OCI-LY1 (cell line): ENCODE measurements at regions not wholly inside any gene's neighbourhood (a gene's known extent, or its start where the extent isn't known, plus 50 kb on each side); places are given as distances from the start of the nearest gene placed in this dataset.

Source experiments
- H2AFZ ChIP-seq: fragments of 200-600 bp; sonication (generic), shearing (Covaris generic); 2 replicates; pipeline ENCODE4 v1.6.0; 2014; ENCODE audit warnings: antibody characterized with exemption, mild to moderate bottlenecking, low read length
- H3F3A ChIP-seq: fragments of 200-600 bp; sonication (generic), shearing (Covaris generic); 2 replicates; pipeline ENCODE4 v1.6.0; 2014; ENCODE audit warnings: mild to moderate bottlenecking, antibody characterized with exemption, low read length, moderate library complexity; ENCODE audit not compliant: insufficient read depth
- H3K27ac ChIP-seq: fragments of 200-600 bp; sonication (generic); 2 replicates; pipeline ENCODE4 v1.5.1; 2014; ENCODE audit warnings: low read length, mixed run types, mild to moderate bottlenecking, low read depth; ENCODE audit not compliant: poor library complexity, severe bottlenecking
- H3K27me3 ChIP-seq: fragments of 200-600 bp; sonication (generic); 2 replicates; pipeline ENCODE4 v1.6.0; 2014; ENCODE audit warnings: antibody characterized with exemption, mild to moderate bottlenecking, low read length, moderate library complexity; ENCODE audit not compliant: insufficient read depth
- H3K36me3 ChIP-seq: fragments of 200-600 bp; sonication (generic); 2 replicates; pipeline ENCODE4 v1.6.1; 2014; ENCODE audit warnings: mild to moderate bottlenecking, antibody characterized with exemption, low read length, moderate library complexity, mixed read lengths; ENCODE audit not compliant: insufficient read depth
- H3K4me1 ChIP-seq: fragments of 200-600 bp; sonication (generic); 2 replicates; pipeline ENCODE4 v1.5.1; 2014; ENCODE audit warnings: mild to moderate bottlenecking, low read length, moderate library complexity; ENCODE audit not compliant: insufficient read depth, severe bottlenecking
- H3K4me2 ChIP-seq: fragments of 200-600 bp; sonication (generic), shearing (Covaris generic); 2 replicates; pipeline ENCODE4 v1.6.1; 2014; ENCODE audit warnings: low read length
- H3K4me3 ChIP-seq: fragments of 200-600 bp; sonication (generic); 2 replicates; pipeline ENCODE4 v1.5.1; 2014; ENCODE audit warnings: low read length, low read depth, mild to moderate bottlenecking, mixed read lengths; ENCODE audit not compliant: poor library complexity, severe bottlenecking
- H3K79me2 ChIP-seq: fragments of 200-600 bp; shearing (Covaris generic); 2 replicates; pipeline ENCODE4 v1.6.1; 2016; ENCODE audit warnings: mixed run types, low read length, mixed read lengths; ENCODE audit not compliant: insufficient read depth
- H3K9ac ChIP-seq: fragments of 200-600 bp; sonication (generic), shearing (Covaris generic); 2 replicates; pipeline ENCODE4 v1.6.1; 2014; ENCODE audit warnings: mild to moderate bottlenecking, low read length, mixed read lengths
- H3K9me2 ChIP-seq: fragments of 200-600 bp; sonication (generic), shearing (Covaris generic); 2 replicates; pipeline ENCODE4 v1.6.1; 2014; ENCODE audit warnings: low read depth, mild to moderate bottlenecking, low read length, mixed read lengths
- H3K9me3 ChIP-seq: fragments of 200-600 bp; shearing (Covaris generic); 2 replicates; pipeline ENCODE4 v1.6.1; 2014; ENCODE audit warnings: low read length, mixed read lengths
- H4K20me1 ChIP-seq: fragments of 200-600 bp; sonication (generic), shearing (Covaris generic); 2 replicates; pipeline ENCODE4 v1.6.0; 2016; ENCODE audit warnings: mild to moderate bottlenecking, low read length; ENCODE audit not compliant: insufficient read depth
- EZH2 ChIP-seq: fragments of 200-600 bp; sonication (generic), shearing (Covaris generic); IDR thresholded peaks from 2 replicates; pipeline ENCODE4 v1.8.0; 2017; ENCODE audit warnings: borderline replicate concordance, mixed run types, mild to moderate bottlenecking, antibody characterized with exemption, low read length, moderate library complexity, mixed read lengths
- TF ChIP-seq, protein P1 (sequence below): fragments of 200-600 bp; sonication (generic), shearing (Covaris generic); IDR thresholded peaks from 2 replicates; pipeline ENCODE4 v1.5.1; 2017; ENCODE audit warnings: mild to moderate bottlenecking, antibody characterized with exemption, low read length, moderate library complexity, mixed read lengths

DNA sequence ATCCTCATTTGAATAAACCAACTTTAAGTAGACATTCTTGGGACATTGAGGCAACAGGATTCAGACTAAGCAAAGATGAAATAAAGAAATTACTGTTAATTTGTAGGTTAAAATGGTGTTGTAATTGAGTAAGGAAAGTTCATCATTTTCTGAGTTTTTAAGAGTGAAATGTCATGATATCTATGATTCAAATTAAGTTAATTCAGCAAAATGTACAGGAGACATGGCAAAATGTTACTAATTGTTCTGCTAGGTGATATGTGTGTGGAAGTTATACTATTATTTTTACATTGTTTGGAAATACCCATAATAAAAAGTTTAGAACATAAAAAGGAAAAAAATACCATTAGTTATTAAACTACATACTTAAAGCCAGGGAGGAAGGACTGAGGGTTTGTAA is 55.0 kb upstream of the EGLN3 start:
- no peaks in the 10 kb centered on the region for H3K9me3 ChIP-seq
- H3K4me3 ChIP-seq: no peak overlapping the region
- no peak overlapping the region for H3K4me2 ChIP-seq
- TF ChIP-seq EZH2: no peak
- TF ChIP-seq, protein P1, sequence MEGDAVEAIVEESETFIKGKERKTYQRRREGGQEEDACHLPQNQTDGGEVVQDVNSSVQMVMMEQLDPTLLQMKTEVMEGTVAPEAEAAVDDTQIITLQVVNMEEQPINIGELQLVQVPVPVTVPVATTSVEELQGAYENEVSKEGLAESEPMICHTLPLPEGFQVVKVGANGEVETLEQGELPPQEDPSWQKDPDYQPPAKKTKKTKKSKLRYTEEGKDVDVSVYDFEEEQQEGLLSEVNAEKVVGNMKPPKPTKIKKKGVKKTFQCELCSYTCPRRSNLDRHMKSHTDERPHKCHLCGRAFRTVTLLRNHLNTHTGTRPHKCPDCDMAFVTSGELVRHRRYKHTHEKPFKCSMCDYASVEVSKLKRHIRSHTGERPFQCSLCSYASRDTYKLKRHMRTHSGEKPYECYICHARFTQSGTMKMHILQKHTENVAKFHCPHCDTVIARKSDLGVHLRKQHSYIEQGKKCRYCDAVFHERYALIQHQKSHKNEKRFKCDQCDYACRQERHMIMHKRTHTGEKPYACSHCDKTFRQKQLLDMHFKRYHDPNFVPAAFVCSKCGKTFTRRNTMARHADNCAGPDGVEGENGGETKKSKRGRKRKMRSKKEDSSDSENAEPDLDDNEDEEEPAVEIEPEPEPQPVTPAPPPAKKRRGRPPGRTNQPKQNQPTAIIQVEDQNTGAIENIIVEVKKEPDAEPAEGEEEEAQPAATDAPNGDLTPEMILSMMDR: no peak
- H3K27me3 ChIP-seq: no peaks in the 10 kb centered on the region
- H3K9me2 ChIP-seq: no peaks in the 10 kb centered on the region
- H3K4me1 ChIP-seq: no peaks in the 10 kb centered on the region
- H2AFZ ChIP-seq: no peak overlapping the region
- no peaks in the 10 kb centered on the region for H4K20me1 ChIP-seq
- no peak overlapping the region for H3K9ac ChIP-seq
- H3K27ac ChIP-seq: no peak overlapping the region
- H3K36me3 ChIP-seq: no peaks in the 10 kb centered on the region
- no peaks in the 10 kb centered on the region for H3K79me2 ChIP-seq
- no peaks in the 10 kb centered on the region for H3F3A ChIP-seq

DNA sequence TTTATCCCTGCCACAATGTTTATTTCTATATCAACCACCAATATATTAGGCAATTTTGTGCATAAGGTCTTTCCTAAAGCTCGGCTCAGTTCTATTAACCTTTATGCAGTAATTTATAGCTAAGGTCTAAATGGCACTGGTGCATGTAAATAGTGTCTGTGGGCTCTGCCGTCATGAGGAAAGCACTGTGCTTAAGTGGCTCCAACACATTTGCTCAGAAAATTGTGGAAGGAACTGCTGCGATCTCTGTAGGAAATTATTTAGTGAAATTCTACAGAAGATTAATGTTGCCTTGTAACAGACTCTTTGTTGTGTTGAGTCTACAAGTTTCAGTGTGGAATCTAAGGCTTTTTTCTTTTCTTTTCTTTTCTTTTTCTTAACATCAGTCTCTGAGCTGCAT is 54.0 kb upstream of the EGLN3 start:
- Histone ChIP-seq H3K79me2 (no peaks in the 10 kb centered on the region), H3K27ac (no peak overlapping the region), H3K4me1 (no peaks in the 10 kb centered on the region), H3F3A (no peaks in the 10 kb centered on the region), H3K36me3 (no peaks in the 10 kb centered on the region), H3K9ac (no peak overlapping the region), H3K4me3 (no peak overlapping the region), H2AFZ (no peak overlapping the region), H3K27me3 (no peaks in the 10 kb centered on the region), H4K20me1 (no peaks in the 10 kb centered on the region), H3K4me2 (no peak overlapping the region), H3K9me3 (no peaks in the 10 kb centered on the region), H3K9me2 (no peaks in the 10 kb centered on the region)
- TF ChIP-seq EZH2: no peak
- TF ChIP-seq, protein P1: no peak

DNA sequence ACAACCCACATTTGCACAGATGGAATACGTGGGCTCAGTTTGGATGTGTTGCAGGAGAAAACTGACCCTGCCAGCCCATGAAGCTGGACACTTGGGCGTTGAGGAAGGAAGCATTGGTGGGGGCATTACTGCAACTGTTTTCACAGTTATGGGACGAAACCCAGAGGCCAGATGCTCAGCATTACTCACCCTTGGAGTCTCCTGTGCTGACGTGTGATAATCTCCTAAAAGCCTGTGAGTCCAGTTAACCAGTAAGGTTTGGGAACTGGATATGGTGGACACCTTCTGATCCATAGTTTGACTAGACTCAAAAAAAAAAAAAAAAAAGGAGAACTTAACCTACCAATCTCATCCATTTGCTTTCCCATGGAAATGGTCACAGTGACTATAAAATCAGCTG is 52.8 kb upstream of the EGLN3 start:
- Histone ChIP-seq H3K4me1 (no peaks in the 10 kb centered on the region), H3K9me3 (no peaks in the 10 kb centered on the region), H3K4me2 (no peak overlapping the region), H4K20me1 (no peaks in the 10 kb centered on the region), H3K27me3 (no peaks in the 10 kb centered on the region), H3F3A (no peaks in the 10 kb centered on the region), H3K27ac (no peak overlapping the region), H3K9me2 (no peaks in the 10 kb centered on the region), H3K9ac (no peak overlapping the region), H3K36me3 (no peaks in the 10 kb centered on the region), H3K4me3 (no peak overlapping the region), H2AFZ (no peak overlapping the region), H3K79me2 (no peaks in the 10 kb centered on the region)
- TF ChIP-seq EZH2: no peak
- TF ChIP-seq, protein P1: no peak
